GM21367 (cell line): ENCODE measurements at regions not wholly inside any gene's neighbourhood (a gene's known extent, or its start where the extent isn't known, plus 50 kb on each side); places are given as distances from the start of the nearest gene placed in this dataset.
"Not testable (repeated sequence)": the region's sequence is repeated elsewhere in the genome, so short reads cannot be mapped to it uniquely, and the experiment has no call there.

ENCODE experiments used
- ATAC-seq: cut with Tn5 transposase; IDR thresholded peaks from one replicate; pipeline ENCODE4 v1.9.1; 2021; ENCODE audit not compliant: unreplicated experiment

DNA sequence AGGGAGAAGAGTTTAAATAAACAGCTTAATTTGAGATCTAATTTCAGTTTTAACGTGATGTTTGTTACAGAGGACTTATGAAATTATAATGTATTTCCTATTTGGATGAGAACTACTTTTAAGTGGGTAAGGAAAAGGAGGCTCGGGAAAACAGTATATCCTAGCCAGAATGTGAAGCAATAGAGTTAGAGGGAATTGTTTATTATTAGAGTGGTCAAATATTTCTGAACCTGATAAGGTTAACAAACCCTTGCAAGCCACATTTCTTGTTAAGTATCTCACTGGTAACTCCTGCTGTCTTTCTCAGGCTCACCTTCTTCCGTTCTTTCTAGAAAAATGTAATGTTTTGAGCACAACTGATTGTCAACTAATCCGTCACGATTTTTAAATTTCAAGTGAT lies 335.1 kb upstream of the MBL2 start:
- ATAC-seq = no peak

DNA sequence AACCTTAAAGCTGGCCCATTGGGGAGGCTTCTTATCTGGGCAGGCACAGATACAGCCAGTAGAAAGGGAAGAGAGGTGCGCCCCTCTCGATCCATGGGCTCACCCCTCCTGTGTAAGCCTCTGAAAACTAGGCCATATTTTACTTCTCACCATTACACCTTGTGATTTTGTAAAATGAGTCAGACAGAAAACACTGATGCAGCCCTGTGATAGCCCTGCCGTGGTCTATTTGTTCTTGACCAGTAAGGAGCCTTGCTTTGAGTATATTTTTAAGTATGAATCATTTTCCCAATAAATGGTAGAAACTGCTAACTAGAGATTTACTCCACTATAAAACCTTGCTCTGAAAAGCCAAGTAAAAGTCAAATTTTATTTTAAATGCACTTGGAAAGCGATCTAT lies 329.8 kb upstream of the MBL2 start:
- ATAC-seq = no peak

DNA sequence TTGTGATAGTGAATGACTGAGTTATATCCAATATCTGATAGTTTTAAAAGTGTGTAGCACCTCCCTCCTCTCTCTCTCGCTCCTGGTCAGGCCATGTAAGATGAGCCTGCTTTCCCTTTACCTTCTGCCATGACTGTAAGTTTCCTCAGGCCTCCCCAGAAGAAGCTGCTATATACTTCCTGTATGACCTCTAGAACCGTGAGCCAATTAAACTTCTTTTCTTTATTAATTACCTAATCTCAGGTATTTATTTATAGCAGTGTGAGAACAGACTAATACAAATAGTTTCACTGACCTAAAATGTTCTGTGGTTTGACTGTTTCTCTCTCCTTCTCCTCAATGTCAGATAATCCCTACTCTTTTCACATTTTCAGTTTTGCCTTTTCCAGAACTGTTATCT lies 321.3 kb upstream of the MBL2 start:
- ATAC-seq = no peak

DNA sequence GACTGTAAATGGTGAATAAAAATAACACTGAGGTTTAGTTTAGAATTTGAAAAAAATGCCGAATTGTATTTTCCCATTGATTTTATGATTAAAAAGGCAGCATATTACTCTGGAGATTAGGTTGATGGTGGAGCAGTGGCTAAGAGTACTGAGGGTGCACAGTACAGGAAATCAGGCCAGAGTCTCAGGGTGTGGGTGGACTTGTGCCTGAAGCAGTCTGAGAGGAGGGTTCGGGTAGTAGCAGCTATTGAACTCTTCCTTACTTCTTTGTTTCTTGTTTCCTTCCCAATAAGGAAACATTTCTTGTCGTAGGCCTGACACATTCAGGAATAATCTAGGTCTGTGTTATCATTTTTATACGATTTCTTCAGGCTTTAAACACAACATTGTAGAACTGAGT lies 319.0 kb upstream of the MBL2 start:
- ATAC-seq = no peak

DNA sequence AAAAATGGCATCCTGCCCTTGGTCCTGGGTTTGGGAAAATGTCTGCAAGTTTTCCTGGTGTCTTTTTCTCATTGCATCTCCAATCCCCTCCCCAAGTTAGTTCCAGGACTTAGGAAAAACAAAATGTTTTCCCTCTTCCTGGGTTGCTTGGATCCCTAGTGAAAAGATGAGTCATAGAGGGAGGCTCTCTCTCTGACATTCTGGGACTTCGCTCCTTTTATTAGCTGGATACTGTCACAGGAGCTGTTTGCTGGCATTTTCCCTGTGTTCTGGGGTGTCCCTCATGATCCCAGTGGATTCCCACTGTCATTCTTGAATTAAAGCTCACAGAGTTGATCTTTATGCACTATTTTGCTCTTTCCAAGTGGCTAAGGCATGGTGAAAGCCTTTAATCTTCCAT lies 316.4 kb upstream of the MBL2 start:
- no peak for ATAC-seq

DNA sequence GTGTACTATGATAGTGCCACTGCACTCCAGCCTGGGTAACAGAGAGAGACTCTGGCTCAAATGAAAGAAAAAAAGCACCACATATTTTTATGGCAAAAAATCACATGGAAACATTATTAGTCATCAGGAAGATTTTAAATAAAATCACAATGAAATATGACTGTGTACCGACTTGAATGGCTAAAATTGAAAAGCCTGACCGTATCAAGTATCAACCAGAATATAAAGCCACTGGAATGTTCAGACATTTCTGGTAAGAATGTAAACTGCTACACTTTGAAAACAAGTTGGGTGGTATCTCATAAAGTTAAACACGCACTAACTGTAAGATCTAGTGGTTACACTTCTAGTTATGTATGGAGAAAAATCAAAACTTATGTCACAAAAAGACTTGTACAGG lies 306.7 kb upstream of the MBL2 start:
- ATAC-seq = no peak

DNA sequence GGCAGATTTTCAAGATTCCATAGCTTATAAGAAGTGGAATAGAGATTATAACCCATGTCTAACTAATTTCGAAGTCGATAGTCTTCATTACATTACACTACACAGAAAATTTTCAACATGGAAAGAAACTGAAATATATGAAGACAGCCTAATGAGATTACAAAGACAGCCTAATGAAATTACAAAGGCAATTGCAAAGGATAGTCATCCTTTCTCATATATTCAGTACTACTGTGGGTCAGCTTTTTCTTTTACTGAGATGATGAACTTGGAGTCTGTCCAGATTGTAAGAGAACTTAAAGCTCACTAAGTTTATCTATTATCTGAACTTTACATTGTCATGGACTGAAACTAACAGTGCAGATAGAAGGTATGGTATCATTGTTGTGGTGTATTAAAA lies 304.4 kb upstream of the MBL2 start:
- no peak for ATAC-seq

DNA sequence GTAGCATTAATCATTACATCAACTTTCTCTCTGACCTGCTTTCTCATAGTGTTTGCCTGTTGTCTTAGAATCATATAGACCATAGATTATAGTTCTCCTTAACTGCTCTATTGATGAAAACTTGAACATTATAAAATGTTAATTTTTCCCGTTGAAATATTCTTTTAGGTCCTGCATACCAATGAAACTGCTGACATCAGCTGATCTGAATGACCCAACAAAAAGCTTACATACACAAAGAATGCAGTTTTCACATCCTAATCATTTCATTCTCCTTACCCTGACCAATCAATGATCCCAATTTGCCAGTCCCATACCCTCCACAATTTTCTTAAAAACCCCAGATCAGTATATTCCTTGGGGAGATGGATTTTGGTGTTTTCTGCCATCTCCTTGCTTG lies 302.9 kb upstream of the MBL2 start:
- no peak for ATAC-seq

DNA sequence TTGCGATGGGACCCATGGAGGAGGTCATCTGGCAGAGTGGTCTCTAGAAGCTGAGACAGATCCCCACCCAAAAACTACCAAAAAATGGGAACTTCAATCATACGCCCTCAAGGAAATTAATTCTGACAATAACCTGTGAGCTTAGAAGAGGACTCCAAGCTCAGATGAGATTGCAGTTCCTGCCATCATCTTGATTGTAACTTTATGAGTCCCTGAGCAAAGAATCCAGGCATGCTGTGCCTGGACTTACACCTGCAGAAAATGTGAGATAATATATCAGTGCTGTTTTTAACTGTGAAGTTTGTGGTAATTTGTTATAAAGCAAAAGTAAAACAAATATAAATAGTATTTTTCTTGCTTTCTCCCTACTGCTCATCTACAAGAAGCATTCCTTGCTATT lies 299.6 kb upstream of the MBL2 start:
- no peak for ATAC-seq

DNA sequence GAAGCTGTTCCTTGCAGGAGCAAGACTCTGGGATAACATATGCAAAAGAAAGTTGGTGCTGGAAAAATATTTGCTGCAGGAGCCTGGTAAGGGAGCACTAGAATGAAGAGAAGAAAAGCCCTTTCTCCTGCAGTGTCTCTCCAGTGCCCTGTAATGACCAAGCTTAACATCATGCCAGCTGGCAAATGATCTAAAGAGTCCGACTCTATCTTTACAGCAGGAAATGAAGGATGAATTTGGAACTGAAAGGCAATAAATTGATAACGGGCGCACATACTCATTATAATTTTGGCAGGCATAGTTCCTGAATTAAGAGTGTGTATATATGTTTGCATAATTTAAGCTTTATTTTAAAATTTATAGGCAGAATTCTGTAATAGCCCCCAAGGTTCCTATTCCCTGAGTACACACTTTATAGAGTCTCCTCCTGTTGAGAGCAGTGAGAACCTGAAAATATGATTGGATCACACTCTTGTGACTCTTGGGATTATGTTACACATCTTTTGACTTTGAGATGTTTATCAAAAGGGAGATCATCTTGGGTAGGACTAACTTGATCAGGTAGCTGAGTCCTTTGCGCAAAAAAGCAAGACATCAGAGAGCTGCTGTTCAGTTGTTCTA lies 299.0 kb upstream of the MBL2 start:
- no peak for ATAC-seq

DNA sequence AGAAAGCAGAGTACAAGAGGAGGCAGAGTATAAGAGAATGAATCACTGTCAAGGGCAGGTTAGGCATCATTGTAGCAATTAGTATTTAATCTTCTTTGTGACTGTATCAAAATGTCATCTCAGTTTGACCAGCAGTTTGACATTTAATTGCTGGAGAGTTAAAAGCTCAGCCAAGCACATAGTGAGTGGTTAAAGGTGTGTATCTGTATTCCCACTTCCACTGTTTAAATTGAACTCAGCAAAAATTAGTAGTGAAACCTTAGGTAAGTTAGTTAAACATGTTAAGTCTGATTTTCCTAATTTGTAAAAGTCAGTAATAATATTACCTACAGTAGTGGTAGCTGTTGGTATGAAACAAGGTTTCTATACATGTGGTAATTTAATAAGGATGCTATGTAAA lies 296.4 kb upstream of the MBL2 start:
- no peak for ATAC-seq

DNA sequence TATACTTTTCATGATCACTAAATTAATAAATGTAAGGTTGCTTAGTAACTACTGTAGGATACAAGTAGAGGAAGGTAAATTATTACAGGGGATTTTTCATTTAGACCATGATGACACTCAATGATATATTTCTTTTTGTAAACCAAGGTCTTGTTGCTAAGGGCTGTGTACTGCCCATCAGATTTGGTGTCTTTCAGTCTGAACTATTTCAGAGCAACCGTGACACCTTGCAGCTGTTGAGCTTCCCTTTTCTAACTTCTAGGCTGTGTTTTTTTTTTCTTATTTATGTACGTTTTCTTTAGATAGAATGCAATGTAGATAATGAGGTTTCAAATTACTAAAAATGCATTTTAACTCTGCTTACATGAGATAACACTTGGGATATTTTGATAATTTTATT lies 292.0 kb upstream of the MBL2 start:
- ATAC-seq = no peak

DNA sequence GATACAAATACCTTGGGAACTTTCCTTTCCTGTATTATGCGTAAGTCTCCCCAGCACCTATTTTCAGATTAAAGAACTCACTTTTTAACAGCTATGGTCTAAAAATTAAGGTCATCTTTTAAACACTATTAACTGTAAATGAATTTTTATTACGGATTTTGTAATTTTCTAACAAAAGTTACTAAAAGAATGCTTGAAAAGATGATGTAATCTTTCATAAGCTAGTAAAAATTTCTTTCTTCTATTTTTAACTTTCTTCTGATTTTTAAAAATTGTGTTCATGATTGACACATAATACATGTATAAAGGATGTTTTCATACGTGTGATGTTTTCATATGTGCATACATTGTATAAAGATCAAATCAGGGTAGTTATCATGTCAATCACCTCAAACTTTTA lies 291.2 kb upstream of the MBL2 start:
- ATAC-seq = no peak

DNA sequence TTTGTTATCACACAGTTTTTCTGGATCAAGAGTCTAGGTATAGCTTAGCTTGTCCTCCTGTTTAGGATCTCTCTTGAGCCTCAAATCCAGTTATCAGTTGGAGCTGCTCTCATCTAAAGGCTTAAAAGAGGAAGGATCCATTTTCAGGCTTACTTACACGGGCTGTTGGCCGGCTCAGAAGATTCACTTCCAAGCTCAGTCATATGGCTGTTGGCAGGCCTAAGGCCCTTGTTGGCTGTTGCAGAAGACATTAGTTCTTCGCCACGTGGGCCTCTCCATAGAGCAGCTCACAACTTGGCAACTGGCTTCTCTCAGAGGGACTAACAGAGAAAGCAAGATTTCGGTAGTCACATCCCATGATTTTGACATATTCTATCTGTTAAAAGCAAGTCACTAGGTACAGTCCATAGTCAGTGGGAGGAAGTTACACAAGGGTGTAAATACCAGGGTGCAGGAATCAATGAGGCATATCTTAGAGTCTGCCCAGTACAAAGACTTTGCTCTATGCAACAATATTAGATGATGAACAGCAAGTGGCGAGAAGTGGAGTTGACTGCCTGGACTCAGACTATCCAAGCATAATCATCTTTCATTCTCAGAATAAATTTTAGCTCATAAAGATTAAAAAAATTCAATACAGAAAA lies 280.1 kb upstream of the MBL2 start:
- ATAC-seq = no peak

DNA sequence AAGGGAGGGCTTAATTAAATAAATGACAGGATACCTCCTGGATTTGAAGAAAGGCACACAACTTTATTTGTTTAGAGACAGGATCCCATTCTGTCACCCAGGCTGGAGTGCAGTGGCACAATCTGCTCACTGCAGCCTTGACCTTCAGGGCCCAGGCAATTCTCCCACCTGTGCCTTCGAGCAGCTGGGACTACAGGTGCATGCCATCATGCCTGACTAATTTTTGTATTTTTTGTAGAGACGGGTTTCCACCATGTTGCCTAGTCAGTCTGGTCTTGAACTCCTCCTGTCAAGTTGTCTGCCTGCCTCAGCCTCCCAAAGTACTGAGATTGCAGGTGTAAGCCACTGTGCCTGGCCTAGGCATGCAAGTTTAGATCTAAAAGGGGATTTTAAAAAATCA lies 272.7 kb upstream of the MBL2 start:
- no peak for ATAC-seq

DNA sequence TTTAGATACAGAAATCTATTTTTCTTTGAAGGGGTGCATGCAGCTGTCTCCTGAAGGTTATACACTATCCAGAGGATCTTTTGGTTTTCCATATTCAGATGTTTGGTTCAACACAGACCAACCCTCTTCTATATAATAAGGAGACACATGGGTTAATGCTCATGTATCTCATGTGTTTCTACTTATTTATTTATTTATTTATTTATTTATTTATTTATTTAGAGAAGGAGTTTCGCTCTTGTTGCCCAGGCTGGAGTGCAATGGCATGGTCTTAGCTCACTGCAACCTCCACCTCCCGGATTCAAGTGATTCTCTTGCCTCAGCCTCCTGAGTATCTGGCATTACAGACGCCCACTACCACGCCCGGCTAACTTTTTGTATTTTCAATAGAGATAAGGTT lies 263.2 kb upstream of the MBL2 start:
- ATAC-seq = not testable (repeated sequence)

DNA sequence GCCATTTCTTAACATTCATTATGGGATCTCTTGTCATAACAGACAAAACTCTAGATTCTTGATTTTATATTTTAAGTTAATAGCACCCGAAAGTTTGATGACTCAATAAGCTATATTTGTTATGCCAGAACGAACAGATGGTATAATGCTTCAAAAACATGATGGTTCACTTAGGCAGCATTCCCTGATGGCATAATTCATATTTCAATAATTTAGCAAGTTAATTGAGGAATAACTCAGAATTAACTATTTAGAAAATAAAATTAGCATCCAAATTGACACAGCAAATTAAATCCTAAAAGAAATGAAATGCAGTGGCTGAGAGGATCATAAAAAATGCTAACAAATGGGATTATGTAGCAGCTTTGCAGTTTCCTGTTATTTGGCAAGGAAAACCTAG lies 260.8 kb upstream of the MBL2 start:
- no peak for ATAC-seq

DNA sequence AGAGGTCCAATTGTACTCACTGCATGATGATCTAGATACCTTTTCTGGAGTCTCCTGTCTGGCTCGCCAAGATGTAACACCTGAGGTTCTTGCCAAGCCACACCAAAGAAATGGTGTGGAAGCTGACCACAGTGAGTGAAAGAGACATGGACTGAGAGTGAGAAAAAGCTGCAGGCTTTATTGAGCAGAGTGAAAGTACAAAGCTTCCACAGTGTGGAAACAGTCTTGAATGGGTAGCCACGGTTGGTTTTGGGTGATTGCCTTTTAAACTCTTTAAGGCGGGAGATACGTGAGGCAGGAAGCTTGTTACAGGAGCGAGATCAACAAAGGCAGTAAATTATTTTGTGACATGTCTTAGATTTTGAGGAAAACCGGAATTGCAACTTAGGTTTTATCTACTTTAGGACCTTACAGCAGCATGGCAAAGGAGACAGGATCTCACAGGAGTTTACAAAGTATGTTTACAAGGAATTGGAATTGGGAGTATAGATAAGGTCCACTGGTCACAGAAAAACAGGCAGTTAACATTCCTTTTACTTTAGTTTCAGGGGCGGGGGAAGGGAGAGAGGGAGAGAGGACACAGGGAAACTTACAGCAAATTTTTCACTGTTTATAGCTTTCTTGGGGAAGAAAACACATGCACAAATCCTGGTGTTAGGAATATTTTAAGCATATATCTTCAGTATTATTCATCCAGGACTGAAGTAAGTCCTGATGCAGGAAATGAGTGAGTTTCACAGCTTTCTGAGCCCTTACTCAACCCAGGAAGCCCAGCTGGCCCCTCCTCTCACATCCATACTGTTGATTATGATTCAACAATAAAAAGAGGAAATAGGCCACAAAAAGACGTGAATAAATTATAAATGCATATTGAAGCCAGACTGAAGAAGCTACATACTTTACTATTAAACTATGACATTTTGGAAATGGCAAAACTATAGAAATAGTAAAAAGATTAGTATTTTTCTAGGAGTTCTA lies 257.6 kb upstream of the MBL2 start:
- not testable (repeated sequence) for ATAC-seq

DNA sequence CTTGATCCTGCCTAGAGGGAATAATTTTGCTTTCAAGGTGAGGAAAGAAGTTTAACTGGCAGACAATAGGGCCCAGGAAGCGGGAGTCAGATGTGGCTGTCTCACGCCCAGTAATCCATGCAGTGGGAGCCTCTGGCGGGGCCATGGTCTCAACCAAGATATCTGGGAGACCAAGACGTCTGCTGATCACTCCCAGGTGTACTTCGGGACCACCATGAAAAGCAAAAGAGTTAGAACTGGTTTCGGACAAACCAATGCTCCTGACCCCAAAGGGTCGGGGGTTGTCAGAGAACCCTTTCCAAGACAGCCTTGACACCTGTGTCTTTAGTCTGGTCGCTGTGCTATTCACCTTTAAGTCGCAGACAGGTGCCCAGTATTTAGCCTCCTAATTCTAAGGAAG lies 256.9 kb upstream of the MBL2 start:
- no peak for ATAC-seq

DNA sequence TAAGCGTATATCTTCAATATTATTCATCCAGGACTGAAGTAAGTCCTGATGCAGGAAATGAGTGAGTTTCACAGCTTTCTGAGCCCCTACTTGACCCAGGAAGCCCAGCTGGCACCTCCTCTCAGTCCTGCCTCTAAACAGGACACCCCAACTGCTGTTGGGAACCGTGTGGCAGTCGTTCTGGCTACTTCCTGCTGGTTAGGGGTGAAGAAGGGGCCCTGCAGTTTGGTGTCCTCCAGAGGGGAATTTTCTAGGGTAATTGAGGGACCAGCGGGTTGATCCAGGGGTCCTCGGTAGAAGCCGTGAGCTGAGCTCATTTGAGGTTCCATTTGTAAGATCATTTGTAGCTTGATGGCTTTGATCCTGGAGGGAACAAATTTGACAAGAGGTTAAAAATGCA lies 253.2 kb upstream of the MBL2 start:
- ATAC-seq = not testable (repeated sequence)

DNA sequence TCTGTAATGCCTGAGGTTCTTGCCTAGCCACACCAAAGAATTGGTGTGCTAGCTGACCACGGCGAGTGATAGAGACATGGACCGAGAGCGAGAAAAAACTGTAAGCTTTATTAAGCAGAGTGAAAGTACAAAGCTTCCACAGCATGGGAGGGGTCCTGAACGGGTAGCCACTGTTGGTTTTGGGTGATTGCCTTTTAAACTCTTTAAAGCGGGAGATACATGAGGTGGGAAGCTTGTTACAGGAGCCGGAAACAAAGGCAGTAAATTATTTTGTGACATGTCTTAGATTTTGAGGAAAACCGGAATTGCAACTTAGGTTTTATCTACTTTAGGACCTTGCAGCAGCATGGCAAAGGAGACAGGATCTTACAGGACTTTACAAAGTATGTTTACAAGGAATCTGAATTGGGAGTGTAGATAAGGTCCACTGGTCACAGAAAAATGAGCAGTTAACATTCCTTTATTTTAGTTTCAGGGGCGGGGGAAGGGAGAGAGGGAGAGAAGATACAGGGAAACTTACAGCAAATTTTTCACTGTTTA lies 252.7 kb upstream of the MBL2 start:
- no peak for ATAC-seq

DNA sequence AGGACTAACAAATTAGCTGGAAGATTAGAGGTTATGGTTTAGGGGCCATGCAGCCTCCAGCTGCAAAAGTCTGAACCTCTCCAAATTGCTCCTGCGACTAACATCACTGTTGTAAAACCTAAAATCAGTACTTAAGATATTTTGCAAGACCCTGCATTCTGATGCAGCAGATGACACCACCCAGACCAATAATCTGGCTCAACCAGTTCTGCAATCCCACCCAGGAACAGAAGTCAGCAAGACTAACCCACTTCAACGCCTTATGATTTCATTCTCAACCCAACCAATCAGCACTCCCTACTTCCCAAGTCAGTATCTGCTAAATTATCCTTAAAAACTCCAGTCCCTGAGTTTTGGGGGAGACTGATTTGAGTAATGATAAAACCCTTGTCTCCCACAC lies 250.8 kb upstream of the MBL2 start:
- ATAC-seq = no peak
